Colonic mucosa (tissue), 4 donors: ENCODE measurements at regions not wholly inside any gene's neighbourhood (a gene's known extent, or its start where the extent isn't known, plus 50 kb on each side); places are given as distances from the start of the nearest gene placed in this dataset.

ENCODE experiments used
- DNase-seq: peaks from one replicate; pipeline ENCODE4 v3.0.0-alpha.2; 2020
- H3K27ac ChIP-seq: fragments of 200-600 bp; one replicate; pipeline ENCODE4 v1.8.0; 2021
- H3K27me3 ChIP-seq: fragments of 200-600 bp; one replicate; pipeline ENCODE4 v1.8.0; 2021
- H3K36me3 ChIP-seq: fragments of 200-600 bp; one replicate; pipeline ENCODE4 v1.8.0; 2021
- H3K4me1 ChIP-seq: fragments of 200-600 bp; one replicate; pipeline ENCODE4 v1.8.0; 2021; ENCODE audit warnings: mild to moderate bottlenecking
- H3K4me3 ChIP-seq: fragments of 200-600 bp; one replicate; pipeline ENCODE4 v1.8.0; 2021
- H3K9ac ChIP-seq, 2 donors: one replicate each; pipeline ENCODE4 v1.7.0; 2013; ENCODE audit warnings: control low read depth in 2 of 2, low read depth in 2 of 2, low read length in 2 of 2
- H3K9me3 ChIP-seq: fragments of 200-600 bp; one replicate; pipeline ENCODE4 v1.8.0; 2021
- intact Hi-C: fragments of 100-400 bp; cut with DNase I; formaldehyde crosslinking; loops from one replicate; pipeline ENCODE4 v1.14.1; 2022
- TF ChIP-seq, protein P1 (sequence below): fragments of 200-600 bp; IDR thresholded peaks from one replicate; pipeline ENCODE4 v1.8.0; 2022; ENCODE audit warnings: antibody characterized with exemption, mild to moderate bottlenecking
- donor health status: healthy.
- donor health status: DM: no; HTN: no; CAD: no.
- donor health status: DM: no; HTN: no; CAD: no.

DNA sequence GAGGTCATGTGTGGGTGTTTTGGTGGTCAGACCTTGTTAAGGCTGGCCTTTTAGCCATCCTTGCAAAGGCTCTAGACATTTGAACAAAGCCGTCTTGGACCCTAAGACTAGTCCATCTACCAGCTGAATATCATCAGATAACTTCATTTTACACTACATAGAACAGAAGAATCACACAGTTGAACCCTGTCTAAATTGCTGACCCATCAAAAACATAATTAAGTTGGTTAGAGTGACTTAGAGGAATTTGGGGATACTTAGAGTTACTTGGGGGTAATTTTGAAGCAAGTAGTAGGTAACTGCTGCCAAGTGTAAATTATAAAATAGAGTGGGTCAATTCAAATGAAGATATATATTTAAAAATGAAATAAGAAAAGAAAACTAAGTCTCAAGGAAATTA, 102.9 kb upstream of the ADGRL4 start:
- Histone ChIP-seq H3K27ac (no peak overlapping the region), H3K9me3 (no peaks in the 10 kb centered on the region), H3K4me3 (no peak overlapping the region), H3K27me3 (no peaks in the 10 kb centered on the region), H3K36me3 (no peaks in the 10 kb centered on the region), H3K9ac (no peak overlapping the region), H3K4me1 (no peaks in the 10 kb centered on the region)
- DNase-seq = no peak
- intact Hi-C loops = no loop called here
- TF ChIP-seq, protein P1, sequence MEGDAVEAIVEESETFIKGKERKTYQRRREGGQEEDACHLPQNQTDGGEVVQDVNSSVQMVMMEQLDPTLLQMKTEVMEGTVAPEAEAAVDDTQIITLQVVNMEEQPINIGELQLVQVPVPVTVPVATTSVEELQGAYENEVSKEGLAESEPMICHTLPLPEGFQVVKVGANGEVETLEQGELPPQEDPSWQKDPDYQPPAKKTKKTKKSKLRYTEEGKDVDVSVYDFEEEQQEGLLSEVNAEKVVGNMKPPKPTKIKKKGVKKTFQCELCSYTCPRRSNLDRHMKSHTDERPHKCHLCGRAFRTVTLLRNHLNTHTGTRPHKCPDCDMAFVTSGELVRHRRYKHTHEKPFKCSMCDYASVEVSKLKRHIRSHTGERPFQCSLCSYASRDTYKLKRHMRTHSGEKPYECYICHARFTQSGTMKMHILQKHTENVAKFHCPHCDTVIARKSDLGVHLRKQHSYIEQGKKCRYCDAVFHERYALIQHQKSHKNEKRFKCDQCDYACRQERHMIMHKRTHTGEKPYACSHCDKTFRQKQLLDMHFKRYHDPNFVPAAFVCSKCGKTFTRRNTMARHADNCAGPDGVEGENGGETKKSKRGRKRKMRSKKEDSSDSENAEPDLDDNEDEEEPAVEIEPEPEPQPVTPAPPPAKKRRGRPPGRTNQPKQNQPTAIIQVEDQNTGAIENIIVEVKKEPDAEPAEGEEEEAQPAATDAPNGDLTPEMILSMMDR = no peak

DNA sequence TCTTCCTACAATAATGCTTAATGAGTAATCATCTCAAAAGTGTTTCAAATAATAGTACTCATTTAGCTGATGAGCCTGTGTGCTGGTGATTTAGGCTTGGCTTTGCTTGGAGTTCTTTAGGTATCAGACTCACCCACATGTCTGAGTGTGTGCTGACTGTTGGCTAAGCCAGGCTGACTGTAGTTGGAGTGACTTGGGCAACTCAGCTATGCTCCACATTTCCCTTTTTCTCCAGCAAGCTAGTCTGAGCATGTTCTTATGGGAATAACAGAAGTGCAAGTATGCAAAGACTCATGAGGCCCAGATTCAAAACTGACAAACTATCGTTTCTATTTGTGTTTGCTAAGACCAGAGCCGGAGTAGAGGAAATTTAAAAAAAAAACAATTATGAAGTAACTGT, 99.0 kb upstream of the ADGRL4 start:
- Histone ChIP-seq H3K9ac (no peak overlapping the region), H3K36me3 (no peaks in the 10 kb centered on the region), H3K9me3 (no peaks in the 10 kb centered on the region), H3K27me3 (no peaks in the 10 kb centered on the region), H3K4me1 (no peaks in the 10 kb centered on the region), H3K4me3 (no peak overlapping the region), H3K27ac (no peak overlapping the region)
- TF ChIP-seq, protein P1 = no peak
- intact Hi-C loops = no loop called here
- no peak for DNase-seq

DNA sequence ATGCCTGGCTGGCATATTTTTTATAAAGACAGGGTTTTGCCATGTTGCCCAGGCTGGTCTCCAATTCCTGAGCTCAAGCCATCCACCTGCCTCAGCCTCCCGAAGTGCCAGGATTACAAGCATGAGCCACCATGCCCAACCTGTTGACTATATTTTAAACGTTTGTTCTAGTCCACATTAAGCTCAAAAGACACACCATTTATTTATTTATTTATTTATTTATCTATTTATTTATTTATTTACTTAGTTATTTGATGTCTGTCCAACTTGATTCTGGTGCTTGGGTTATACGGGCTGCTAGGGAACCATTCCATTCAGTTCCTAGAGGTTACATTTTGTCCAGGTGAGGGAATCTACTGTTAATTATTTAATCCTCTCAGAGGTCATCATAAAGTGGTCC, 98.1 kb upstream of the ADGRL4 start:
- Histone ChIP-seq H3K9me3 (no peaks in the 10 kb centered on the region), H3K9ac (no peak overlapping the region), H3K27me3 (no peaks in the 10 kb centered on the region), H3K4me3 (no peak overlapping the region), H3K27ac (no peak overlapping the region), H3K36me3 (no peaks in the 10 kb centered on the region), H3K4me1 (no peaks in the 10 kb centered on the region)
- intact Hi-C loops = no loop called here
- no peak for DNase-seq
- TF ChIP-seq, protein P1 = no peak

DNA sequence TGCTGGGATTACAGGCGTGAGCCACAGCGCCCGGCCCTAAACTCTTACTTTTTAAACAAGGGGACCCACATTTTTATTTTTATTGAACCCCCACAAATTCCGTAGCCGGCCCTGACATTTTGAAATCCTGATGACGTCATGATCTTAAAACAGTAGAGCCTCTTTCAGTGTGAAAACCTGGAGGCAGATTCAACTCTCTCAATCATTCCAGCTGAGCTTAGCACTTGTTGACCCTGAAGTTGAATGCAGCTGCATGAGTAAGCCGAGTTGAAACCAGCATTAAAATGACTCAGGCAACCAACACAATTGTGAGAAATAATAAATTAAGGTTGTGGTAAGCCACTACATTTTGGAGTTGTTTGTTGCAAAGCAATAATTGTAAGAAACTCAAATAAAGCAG, 93.9 kb upstream of the ADGRL4 start:
- no peak for DNase-seq
- intact Hi-C loops = no loop called here
- Histone ChIP-seq H3K9me3 (no peaks in the 10 kb centered on the region), H3K36me3 (no peaks in the 10 kb centered on the region), H3K27ac (no peak overlapping the region), H3K27me3 (no peaks in the 10 kb centered on the region), H3K4me3 (no peak overlapping the region), H3K9ac (no peak overlapping the region), H3K4me1 (no peaks in the 10 kb centered on the region)
- TF ChIP-seq, protein P1 = no peak

DNA sequence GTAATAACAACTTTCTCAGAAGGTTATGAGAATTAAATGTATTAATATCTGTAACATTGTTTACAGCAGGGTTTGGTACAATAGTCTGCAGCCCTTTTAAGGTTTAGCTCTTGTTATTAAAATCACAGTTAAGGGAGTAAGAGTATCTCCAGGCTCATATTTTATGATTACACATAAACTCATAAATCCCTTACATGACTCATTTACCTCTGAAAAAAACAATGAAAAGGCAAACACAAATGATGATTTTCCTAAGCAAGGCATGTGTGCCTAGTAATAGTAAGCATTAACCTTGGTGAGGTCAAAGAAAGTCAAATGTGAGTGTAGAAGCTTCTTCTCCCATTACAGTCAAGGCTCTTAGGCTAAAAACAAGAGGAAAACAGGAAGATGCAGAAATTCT, 84.5 kb upstream of the ADGRL4 start:
- intact Hi-C loops = no loop called here
- H3K27me3 ChIP-seq = no peaks in the 10 kb centered on the region
- no peaks in the 10 kb centered on the region for H3K9me3 ChIP-seq
- no peak for DNase-seq
- TF ChIP-seq, protein P1 = no peak
- H3K27ac ChIP-seq = no peak overlapping the region
- no peak overlapping the region for H3K9ac ChIP-seq
- no peak overlapping the region for H3K4me3 ChIP-seq
- no peaks in the 10 kb centered on the region for H3K4me1 ChIP-seq
- H3K36me3 ChIP-seq = no peaks in the 10 kb centered on the region

DNA sequence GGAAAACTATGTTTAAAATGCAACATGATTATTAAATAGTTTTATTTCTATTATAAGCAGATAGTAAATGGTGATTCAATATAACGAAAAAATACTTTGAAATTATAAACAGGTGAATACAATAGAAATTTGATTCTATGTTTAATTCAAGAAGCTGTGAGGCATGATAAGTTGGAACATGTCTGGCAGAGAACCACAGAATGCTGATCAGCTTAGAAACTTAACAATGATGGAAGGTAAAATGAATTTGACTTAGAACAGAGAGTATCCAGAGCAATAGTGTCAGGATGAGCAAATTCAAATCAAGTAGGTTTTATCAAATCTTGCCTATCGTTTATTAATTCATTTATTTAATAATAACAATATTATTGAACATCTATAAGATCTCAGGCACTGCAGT, 83.4 kb upstream of the ADGRL4 start:
- Histone ChIP-seq H3K27me3 (no peaks in the 10 kb centered on the region), H3K4me3 (no peak overlapping the region), H3K36me3 (no peaks in the 10 kb centered on the region), H3K4me1 (no peaks in the 10 kb centered on the region), H3K27ac (no peak overlapping the region), H3K9ac (no peak overlapping the region), H3K9me3 (no peaks in the 10 kb centered on the region)
- no peak for DNase-seq
- TF ChIP-seq, protein P1 = no peak
- intact Hi-C loops = no loop called here
